Nephron progenitor cell (in vitro differentiated cells): ENCODE measurements at regions not wholly inside any gene's neighbourhood (a gene's known extent, or its start where the extent isn't known, plus 50 kb on each side); places are given as distances from the start of the nearest gene placed in this dataset.

Experiments used
- DNase-seq: peaks from one replicate; pipeline ENCODE4 v3.0.0; 2021
- H3K27ac Mint-ChIP-seq: 2 replicates; pipeline ENCODE4 v1.8.0; 2021; ENCODE audit warnings: mild to moderate bottlenecking, moderate library complexity, mixed read lengths
- H3K27me3 Mint-ChIP-seq: 2 replicates; pipeline ENCODE4 v1.8.0; 2021; ENCODE audit warnings: mild to moderate bottlenecking, low read depth, mixed read lengths; ENCODE audit not compliant: poor library complexity
- H3K36me3 Mint-ChIP-seq: 2 replicates; pipeline ENCODE4 v1.8.0; 2021; ENCODE audit warnings: low read depth, mixed read lengths
- H3K4me1 Mint-ChIP-seq: 2 replicates; pipeline ENCODE4 v1.8.0; 2021; ENCODE audit warnings: mixed read lengths
- H3K4me3 Mint-ChIP-seq: 2 replicates; pipeline ENCODE4 v1.8.0; 2021; ENCODE audit warnings: mild to moderate bottlenecking, moderate library complexity, mixed read lengths
- H3K9me3 Mint-ChIP-seq: 2 replicates; pipeline ENCODE4 v1.8.0; 2021; ENCODE audit warnings: mild to moderate bottlenecking, moderate library complexity, mixed read lengths
- TF ChIP-seq, protein P1 (sequence below): fragments of 200-600 bp; sonication (generic); IDR thresholded peaks from 2 replicates; pipeline ENCODE4 v1.5.0; 2021; ENCODE audit warnings: antibody characterized with exemption

DNA sequence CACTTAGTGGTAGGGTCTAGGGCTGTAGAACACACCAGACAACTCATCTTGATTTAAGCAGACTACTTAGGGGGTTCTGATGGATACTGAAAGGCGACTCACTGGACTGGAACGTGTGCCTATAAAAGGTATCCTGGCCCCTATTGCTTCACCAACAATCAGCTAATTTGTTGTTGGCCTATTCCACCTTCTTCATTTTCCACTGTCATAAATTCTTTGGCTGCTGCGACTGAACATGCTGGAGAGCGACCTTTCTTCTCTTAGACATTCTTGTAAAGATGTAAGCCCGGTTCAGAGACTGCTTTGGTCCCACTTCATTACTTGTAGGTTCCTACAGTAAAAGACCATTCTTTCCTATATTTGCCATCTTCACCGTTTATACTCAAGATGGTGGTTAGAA lies 609.9 kb upstream of the CITED2 start:
- Mint-ChIP-seq H3K9me3 (no peaks in the 10 kb centered on the region), H3K36me3 (no peaks in the 10 kb centered on the region), H3K4me1 (peaks cover 81% of the 10 kb centered on the region), H3K4me3 (peak overlapping the region; percentile 4), H3K27ac (peak overlapping the region; percentile 94), H3K27me3 (no peaks in the 10 kb centered on the region)
- DNase-seq = no peak
- TF ChIP-seq, protein P1, sequence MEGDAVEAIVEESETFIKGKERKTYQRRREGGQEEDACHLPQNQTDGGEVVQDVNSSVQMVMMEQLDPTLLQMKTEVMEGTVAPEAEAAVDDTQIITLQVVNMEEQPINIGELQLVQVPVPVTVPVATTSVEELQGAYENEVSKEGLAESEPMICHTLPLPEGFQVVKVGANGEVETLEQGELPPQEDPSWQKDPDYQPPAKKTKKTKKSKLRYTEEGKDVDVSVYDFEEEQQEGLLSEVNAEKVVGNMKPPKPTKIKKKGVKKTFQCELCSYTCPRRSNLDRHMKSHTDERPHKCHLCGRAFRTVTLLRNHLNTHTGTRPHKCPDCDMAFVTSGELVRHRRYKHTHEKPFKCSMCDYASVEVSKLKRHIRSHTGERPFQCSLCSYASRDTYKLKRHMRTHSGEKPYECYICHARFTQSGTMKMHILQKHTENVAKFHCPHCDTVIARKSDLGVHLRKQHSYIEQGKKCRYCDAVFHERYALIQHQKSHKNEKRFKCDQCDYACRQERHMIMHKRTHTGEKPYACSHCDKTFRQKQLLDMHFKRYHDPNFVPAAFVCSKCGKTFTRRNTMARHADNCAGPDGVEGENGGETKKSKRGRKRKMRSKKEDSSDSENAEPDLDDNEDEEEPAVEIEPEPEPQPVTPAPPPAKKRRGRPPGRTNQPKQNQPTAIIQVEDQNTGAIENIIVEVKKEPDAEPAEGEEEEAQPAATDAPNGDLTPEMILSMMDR = no peak

- TF ChIP-seq, protein P1 = no peak
- Mint-ChIP-seq H3K9me3 (no peaks in the 10 kb centered on the region), H3K36me3 (no peaks in the 10 kb centered on the region), H3K4me3 (peak overlapping the region; percentile 4), H3K4me1 (peaks cover 84% of the 10 kb centered on the region), H3K27ac (peak overlapping the region; percentile 94), H3K27me3 (no peaks in the 10 kb centered on the region)
- DNase-seq = no peak
Observed at GRCh38 chr6:139983555-139984276, 609.3 kb upstream of the CITED2 start.

- H3K4me3 Mint-ChIP-seq = peak overlapping the region; percentile 42
- TF ChIP-seq, protein P1 = no peak
- H3K4me1 Mint-ChIP-seq = peaks cover 87% of the 10 kb centered on the region
- DNase-seq = no peak
- no peaks in the 10 kb centered on the region for H3K27me3 Mint-ChIP-seq
- H3K9me3 Mint-ChIP-seq = no peaks in the 10 kb centered on the region
- no peaks in the 10 kb centered on the region for H3K36me3 Mint-ChIP-seq
- peak overlapping the region; percentile 88 for H3K27ac Mint-ChIP-seq
Observed at GRCh38 chr6:139982652-139983295, 608.3 kb upstream of the CITED2 start.

DNA sequence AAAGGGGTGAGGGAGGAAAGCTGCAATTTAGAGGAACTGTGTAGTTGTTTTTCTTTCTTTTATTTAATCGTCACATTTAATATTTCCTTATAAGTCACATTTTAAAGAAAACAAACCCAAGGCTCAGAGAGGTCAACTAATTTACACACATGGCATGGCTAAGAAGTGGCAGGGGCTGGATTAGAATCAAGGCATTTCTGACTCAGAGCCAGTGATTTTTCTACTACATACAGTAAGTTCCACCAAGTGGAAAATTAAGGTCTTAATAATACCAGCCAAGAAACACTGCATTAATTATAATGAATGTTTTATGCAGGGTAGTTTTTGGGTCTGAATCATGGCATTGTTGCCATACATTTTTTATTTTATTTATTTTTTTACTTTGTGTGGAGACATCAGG lies 607.7 kb upstream of the CITED2 start:
- Mint-ChIP-seq H3K27ac (peak overlapping the region; percentile 83), H3K4me1 (peaks cover 89% of the 10 kb centered on the region)

GRCh38 chr6:139981768-139982181 lies 607.3 kb upstream of the CITED2 start:
- Mint-ChIP-seq H3K4me3 (peak overlapping the region; percentile 31), H3K9me3 (no peaks in the 10 kb centered on the region), H3K4me1 (peaks cover 93% of the 10 kb centered on the region), H3K27me3 (no peaks in the 10 kb centered on the region), H3K27ac (peak overlapping the region; percentile 83), H3K36me3 (no peaks in the 10 kb centered on the region)
- peak; percentile 50 for DNase-seq
- TF ChIP-seq, protein P1 = no peak

More for the DNA sequence above, 607.7 kb upstream of the CITED2 start:
- Mint-ChIP-seq H3K36me3 (no peaks in the 10 kb centered on the region), H3K9me3 (no peaks in the 10 kb centered on the region), H3K27me3 (no peaks in the 10 kb centered on the region), H3K4me3 (peak overlapping the region; percentile 31)
- TF ChIP-seq, protein P1 = no peak
- DNase-seq = no peak
